ENCODE measurements at regions not wholly inside any gene's neighbourhood (a gene's known extent, or its start where the extent isn't known, plus 50 kb on each side); places are given as distances from the start of the nearest gene placed in this dataset.

GRCh38 chr6:111944541-111944940, 71.3 kb upstream of the FYN start:
- H3K36me3 Mint-ChIP-seq (ENCODE audit: insufficient read depth in 1 of 3, low read depth in 3 of 3) = peaks cover 2 to 12% (median 6%) of the 10 kb centered on the region in 3 experiments; a peak in 5 of 7 replicates
- Histone ChIP-seq H4K91ac (ENCODE audit: insufficient read length, low read depth, low read length) (no peak overlapping the region), H3T11ph (ENCODE audit: low read length) (no peak overlapping the region)

More at GRCh38 chr6:111944541-111944940, 71.3 kb upstream of the FYN start:
- H2BK20ac ChIP-seq (ENCODE audit: low read depth, low read length, poor library complexity, severe bottlenecking) = no peak overlapping the region
- no peak overlapping the region for H2AK5ac ChIP-seq (ENCODE audit: insufficient read length, low read length)
- H4K20me1 ChIP-seq (ENCODE audit: control insufficient read depth, insufficient read depth, insufficient read length) = no peaks in the 10 kb centered on the region
- H3K27ac ChIP-seq (ENCODE audit: insufficient read length, low read depth, low read length) = no peak overlapping the region
- no peak for DNase-seq
- H3K56ac ChIP-seq (ENCODE audit: insufficient read length, low read depth, low read length) = no peak overlapping the region
- Mint-ChIP-seq H3K9me3 (peaks cover 7 to 8% of the 10 kb centered on the region in 2 experiments), H3K27ac (no peak overlapping the region), H3K4me3 (no peak overlapping the region), H3K27me3 (ENCODE audit: low read depth) (no peaks in the 10 kb centered on the region), H3K4me1 (peaks cover 8 to 9% of the 10 kb centered on the region in 2 experiments)
- no peak overlapping the region for H2AFZ ChIP-seq (ENCODE audit: low read length)
- H3K14ac ChIP-seq (ENCODE audit: insufficient read depth, low read length) = no peak overlapping the region
- no peak overlapping the region for H4K8ac ChIP-seq (replicated peaks; ENCODE audit: insufficient read length, low read depth, low read length)
- H3K4me1 ChIP-seq (ENCODE audit: insufficient read depth, low read length) = peaks cover 4% of the 10 kb centered on the region
- no peak overlapping the region for H3K18ac ChIP-seq (ENCODE audit: insufficient read length, low read depth, low read length)
- no peaks in the 10 kb centered on the region for H3K23me2 ChIP-seq (ENCODE audit: insufficient read length, low read depth, low read length, poor library complexity, severe bottlenecking)
- H2BK120ac ChIP-seq (ENCODE audit: low read depth, low read length, poor library complexity, severe bottlenecking) = no peak overlapping the region
- no peaks in the 10 kb centered on the region for H3K79me1 ChIP-seq (ENCODE audit: insufficient read depth, low read depth, low read length, poor library complexity, severe bottlenecking)
- no peak overlapping the region for H2BK15ac ChIP-seq (ENCODE audit: low read depth, low read length)
- no peak overlapping the region for H4K5ac ChIP-seq (ENCODE audit: insufficient read length, low read depth, low read length)
- no peaks in the 10 kb centered on the region for H3K9me3 ChIP-seq (ENCODE audit: control insufficient read depth, low read depth, low read length)
- no peak overlapping the region for H3K4me2 ChIP-seq (ENCODE audit: insufficient read depth, insufficient read length, low read length)
- no peak overlapping the region for H2BK5ac ChIP-seq (ENCODE audit: insufficient read length, low read length)
- H3K27me3 ChIP-seq (ENCODE audit: insufficient read depth, low read length) = no peaks in the 10 kb centered on the region
- TF ChIP-seq CTCF (conservative IDR thresholded peaks at IDR 0.05) = no peak
- H3K79me2 ChIP-seq (ENCODE audit: insufficient read depth, low read length) = no peaks in the 10 kb centered on the region; the same call in 1 of the 2 replicates
- WGBS (ENCODE audit: extremely low coverage, insufficient read length, low lambda C conversion rate) = no CpG with 5 or more reads among the region's 2 CpGs
- no peak overlapping the region for H3K23ac ChIP-seq (ENCODE audit: insufficient read length, low read depth, low read length)
- no peak overlapping the region for H2BK12ac ChIP-seq (ENCODE audit: insufficient read length, low read depth, low read length)
- no peak overlapping the region for H3K4ac ChIP-seq (ENCODE audit: low read depth, low read length)
- H3K9ac ChIP-seq (ENCODE audit: extremely low read depth, insufficient read length, low read length) = no peak overlapping the region

All from H9 (cell line).